KMS-11 (cell line): ENCODE measurements at regions not wholly inside any gene's neighbourhood (a gene's known extent, or its start where the extent isn't known, plus 50 kb on each side); places are given as distances from the start of the nearest gene placed in this dataset.

Experiments
- H2AFZ ChIP-seq: fragments of 200-600 bp; sonication (generic); 2 replicates; pipeline ENCODE4 v1.6.1; 2016; ENCODE audit warnings: antibody characterized with exemption, mixed run types, low read depth
- H3K27ac ChIP-seq: fragments of 200-600 bp; sonication (generic); 2 replicates; pipeline ENCODE4 v1.6.1; 2016; ENCODE audit warnings: mild to moderate bottlenecking, mixed run types
- H3K27me3 ChIP-seq: fragments of 200-600 bp; sonication (generic); 2 replicates; pipeline ENCODE4 v1.6.1; 2017; ENCODE audit warnings: mild to moderate bottlenecking, low read depth, mixed run types, moderate library complexity; ENCODE audit not compliant: insufficient read depth
- H3K36me3 ChIP-seq: fragments of 200-600 bp; sonication (generic); 2 replicates; pipeline ENCODE4 v1.6.1; 2017; ENCODE audit warnings: mild to moderate bottlenecking, mixed run types; ENCODE audit not compliant: insufficient read depth
- H3K4me1 ChIP-seq: fragments of 200-600 bp; sonication (generic); 2 replicates; pipeline ENCODE4 v1.6.1; 2016; ENCODE audit warnings: mild to moderate bottlenecking, low read depth, mixed run types; ENCODE audit not compliant: poor library complexity, severe bottlenecking
- H3K4me2 ChIP-seq: fragments of 200-600 bp; sonication (generic); 2 replicates; pipeline ENCODE4 v1.7.0; 2016; ENCODE audit warnings: mild to moderate bottlenecking, mixed run types
- H3K4me3 ChIP-seq: fragments of 200-600 bp; sonication (generic); IDR thresholded peaks from 2 replicates; pipeline ENCODE4 v1.6.1; 2017; ENCODE audit warnings: low read depth, low read length, mixed read lengths; ENCODE audit not compliant: insufficient read depth
- H3K79me2 ChIP-seq: fragments of 200-600 bp; sonication (generic); 2 replicates; pipeline ENCODE4 v1.6.1; 2016; ENCODE audit warnings: low read depth, mixed run types; ENCODE audit not compliant: insufficient read depth
- H3K9ac ChIP-seq: fragments of 200-600 bp; sonication (generic); 2 replicates; pipeline ENCODE4 v1.6.1; 2016; ENCODE audit warnings: mild to moderate bottlenecking, mixed run types
- H4K20me1 ChIP-seq: fragments of 200-600 bp; sonication (generic); 2 replicates; pipeline ENCODE4 v1.6.1; 2016; ENCODE audit warnings: mild to moderate bottlenecking, mixed run types; ENCODE audit not compliant: insufficient read depth
- CTCF ChIP-seq: fragments of 200-600 bp; sonication (generic); conservative IDR thresholded peaks from 2 replicates; pipeline ENCODE4 v1.6.1; 2017; ENCODE audit warnings: low read depth, mild to moderate bottlenecking, antibody characterized with exemption, low read length, moderate library complexity, mixed read lengths

GRCh38 chr1:96338622-96339021 lies 383.0 kb upstream of the PTBP2 start:
- no peak overlapping the region for H3K27ac ChIP-seq
- H2AFZ ChIP-seq: no peak overlapping the region
- H3K4me3 ChIP-seq: no peak overlapping the region
- H3K36me3 ChIP-seq: no peaks in the 10 kb centered on the region
- H3K27me3 ChIP-seq: no peaks in the 10 kb centered on the region
- H3K4me2 ChIP-seq: no peak overlapping the region
- H4K20me1 ChIP-seq: no peaks in the 10 kb centered on the region
- H3K9ac ChIP-seq: no peak overlapping the region
- H3K4me1 ChIP-seq: peaks cover 53% of the 10 kb centered on the region
- H3K79me2 ChIP-seq: no peaks in the 10 kb centered on the region
- no peak for TF ChIP-seq CTCF

GRCh38 chr1:96340686-96341085 lies 380.9 kb upstream of the PTBP2 start:
- Histone ChIP-seq H3K4me1 (peaks cover 53% of the 10 kb centered on the region), H3K27me3 (no peaks in the 10 kb centered on the region), H3K27ac (peak overlapping the region; percentile 38), H4K20me1 (no peaks in the 10 kb centered on the region), H3K79me2 (no peaks in the 10 kb centered on the region), H2AFZ (no peak overlapping the region), H3K9ac (no peak overlapping the region), H3K4me3 (no peak overlapping the region), H3K4me2 (peak overlapping the region; percentile 53), H3K36me3 (no peaks in the 10 kb centered on the region)
- TF ChIP-seq CTCF: no peak

- Histone ChIP-seq H3K4me1 (peaks cover 4% of the 10 kb centered on the region), H3K27me3 (no peaks in the 10 kb centered on the region), H3K4me3 (no peak overlapping the region), H3K36me3 (no peaks in the 10 kb centered on the region), H4K20me1 (no peaks in the 10 kb centered on the region), H3K79me2 (no peaks in the 10 kb centered on the region), H3K4me2 (no peak overlapping the region), H3K27ac (no peak overlapping the region), H3K9ac (no peak overlapping the region), H2AFZ (no peak overlapping the region)
- TF ChIP-seq CTCF: no peak
These were observed 374.9 kb upstream of the PTBP2 start for GRCh38 chr1:96346719-96347118.

GRCh38 chr1:96349896-96350295 lies 371.7 kb upstream of the PTBP2 start:
- no peaks in the 10 kb centered on the region for H4K20me1 ChIP-seq
- no peak overlapping the region for H3K4me3 ChIP-seq
- TF ChIP-seq CTCF: no peak
- H3K27me3 ChIP-seq: no peaks in the 10 kb centered on the region
- no peaks in the 10 kb centered on the region for H3K36me3 ChIP-seq
- no peak overlapping the region for H3K9ac ChIP-seq
- H2AFZ ChIP-seq: no peak overlapping the region
- no peaks in the 10 kb centered on the region for H3K4me1 ChIP-seq
- no peaks in the 10 kb centered on the region for H3K79me2 ChIP-seq
- no peak overlapping the region for H3K27ac ChIP-seq
- H3K4me2 ChIP-seq: no peak overlapping the region
